ENCODE measurements at regions not wholly inside any gene's neighbourhood (a gene's known extent, or its start where the extent isn't known, plus 50 kb on each side); places are given as distances from the start of the nearest gene placed in this dataset.

- H3K27me3 ChIP-seq (replicated peaks; ENCODE audit: insufficient read depth) = no peaks in the 10 kb centered on the region
- H3F3A ChIP-seq (ENCODE audit: insufficient read depth) = no peaks in the 10 kb centered on the region
- H3K9me2 ChIP-seq (ENCODE audit: insufficient read depth) = no peaks in the 10 kb centered on the region
- no peaks in the 10 kb centered on the region for H4K20me1 ChIP-seq (ENCODE audit: insufficient read depth)
- no peaks in the 10 kb centered on the region for H3K79me2 ChIP-seq (ENCODE audit: insufficient read depth)
- no peak for DNase-seq
- H3K9me3 ChIP-seq (ENCODE audit: low read depth) = no peaks in the 10 kb centered on the region
- 22 to 25% methylated on average over 3 to 6 of the region's 6 CpGs for WGBS, 2 experiments (ENCODE audit: low coverage in 1 of 2, low lambda C conversion rate in 2 of 2, missing lambda C conversion rate in 2 of 2)
- H3K4me2 ChIP-seq (ENCODE audit: unreplicated experiment) = no peak overlapping the region
- H3K4me3 ChIP-seq = no peak overlapping the region
- H3K27ac ChIP-seq = no peak overlapping the region
- TF ChIP-seq EZH2 (IDR thresholded peaks at IDR 0.05; ENCODE audit: insufficient read depth, poor library complexity, severe bottlenecking) (no peak), EZH2phosphoT487 (IDR thresholded peaks at IDR 0.05; ENCODE audit: insufficient read depth, low read depth) (no peak)
- H3K9ac ChIP-seq = no peak overlapping the region
- no peaks in the 10 kb centered on the region for H3K36me3 ChIP-seq (ENCODE audit: low read depth)
- H3K4me1 ChIP-seq (ENCODE audit: insufficient read depth) = no peaks in the 10 kb centered on the region
- in situ Hi-C loops (cut with MboI) = no loop called here
- no peak overlapping the region for H2AFZ ChIP-seq
Observed at GRCh38 chr3:15974647-15975046, 176.9 kb upstream of the ANKRD28 start.

- Histone ChIP-seq H3K9ac (no peak overlapping the region), H3K36me3 (ENCODE audit: low read depth) (no peaks in the 10 kb centered on the region), H3K9me2 (ENCODE audit: insufficient read depth) (no peaks in the 10 kb centered on the region), H2AFZ (no peak overlapping the region), H3K79me2 (ENCODE audit: insufficient read depth) (no peaks in the 10 kb centered on the region), H3K9me3 (ENCODE audit: low read depth) (no peaks in the 10 kb centered on the region), H3K4me2 (ENCODE audit: unreplicated experiment) (no peak overlapping the region), H3K4me1 (ENCODE audit: insufficient read depth) (no peaks in the 10 kb centered on the region), H3F3A (ENCODE audit: insufficient read depth) (no peaks in the 10 kb centered on the region; the same call in 1 of the 2 replicates), H4K20me1 (ENCODE audit: insufficient read depth) (no peaks in the 10 kb centered on the region), H3K4me3 (no peak overlapping the region), H3K27ac (no peak overlapping the region), H3K27me3 (replicated peaks; ENCODE audit: insufficient read depth) (no peaks in the 10 kb centered on the region)
- WGBS, 2 experiments (ENCODE audit: low coverage in 1 of 2, low lambda C conversion rate in 2 of 2, missing lambda C conversion rate in 2 of 2) = 59 to 69% methylated on average over 2 of the region's 2 CpGs
- in situ Hi-C loops (cut with MboI) = no loop called here
- DNase-seq = no peak
- TF ChIP-seq EZH2phosphoT487 (IDR thresholded peaks at IDR 0.05; ENCODE audit: insufficient read depth, low read depth) = no peak
- TF ChIP-seq EZH2 (IDR thresholded peaks at IDR 0.05; ENCODE audit: insufficient read depth, poor library complexity, severe bottlenecking) = no peak
Observed at GRCh38 chr3:15976524-15976923, 178.7 kb upstream of the ANKRD28 start.

- no peak for TF ChIP-seq EZH2 (IDR thresholded peaks at IDR 0.05; ENCODE audit: insufficient read depth, poor library complexity, severe bottlenecking)
- TF ChIP-seq EZH2phosphoT487 (IDR thresholded peaks at IDR 0.05; ENCODE audit: insufficient read depth, low read depth) = no peak
- H3K79me2 ChIP-seq (ENCODE audit: insufficient read depth) = no peaks in the 10 kb centered on the region
- no peak for DNase-seq
- no peaks in the 10 kb centered on the region for H3K27me3 ChIP-seq (replicated peaks; ENCODE audit: insufficient read depth)
- H3K9me3 ChIP-seq (ENCODE audit: low read depth) = no peaks in the 10 kb centered on the region
- no peak overlapping the region for H2AFZ ChIP-seq
- no peak overlapping the region for H3K4me3 ChIP-seq
- peaks cover 3% of the 10 kb centered on the region for H3K4me1 ChIP-seq (ENCODE audit: insufficient read depth)
- no peaks in the 10 kb centered on the region for H4K20me1 ChIP-seq (ENCODE audit: insufficient read depth)
- no peak overlapping the region for H3K4me2 ChIP-seq (ENCODE audit: unreplicated experiment)
- WGBS, 2 experiments (ENCODE audit: low coverage in 1 of 2, low lambda C conversion rate in 2 of 2, missing lambda C conversion rate in 2 of 2) = 72 to 81% methylated on average over 1 of the region's 1 CpG
- no peaks in the 10 kb centered on the region for H3K36me3 ChIP-seq (ENCODE audit: low read depth)
- in situ Hi-C loops (cut with MboI) = no loop called here
- no peak overlapping the region for H3K9ac ChIP-seq
- H3F3A ChIP-seq (ENCODE audit: insufficient read depth) = peaks cover 6% of the 10 kb centered on the region; the same call in 1 of the 2 replicates
- H3K27ac ChIP-seq = no peak overlapping the region
- no peaks in the 10 kb centered on the region for H3K9me2 ChIP-seq (ENCODE audit: insufficient read depth)
Observed at GRCh38 chr3:15977090-15977489, 179.3 kb upstream of the ANKRD28 start.

GRCh38 chr3:15977598-15978232, 179.9 kb upstream of the ANKRD28 start:
- Histone ChIP-seq H3F3A (ENCODE audit: insufficient read depth) (peaks cover 11% of the 10 kb centered on the region; the same call in 1 of the 2 replicates), H3K36me3 (ENCODE audit: low read depth) (no peaks in the 10 kb centered on the region), H2AFZ (no peak overlapping the region), H3K4me2 (ENCODE audit: unreplicated experiment) (no peak overlapping the region), H3K79me2 (ENCODE audit: insufficient read depth) (no peaks in the 10 kb centered on the region), H3K9ac (no peak overlapping the region), H4K20me1 (ENCODE audit: insufficient read depth) (no peaks in the 10 kb centered on the region), H3K9me2 (ENCODE audit: insufficient read depth) (no peaks in the 10 kb centered on the region), H3K4me3 (no peak overlapping the region), H3K27ac (no peak overlapping the region), H3K9me3 (ENCODE audit: low read depth) (no peaks in the 10 kb centered on the region), H3K4me1 (ENCODE audit: insufficient read depth) (peaks cover 7% of the 10 kb centered on the region), H3K27me3 (replicated peaks; ENCODE audit: insufficient read depth) (no peaks in the 10 kb centered on the region)
- in situ Hi-C loops (cut with MboI) = no loop called here
- DNase-seq = no peak
- no peak for TF ChIP-seq EZH2phosphoT487 (IDR thresholded peaks at IDR 0.05; ENCODE audit: insufficient read depth, low read depth)
- TF ChIP-seq EZH2 (IDR thresholded peaks at IDR 0.05; ENCODE audit: insufficient read depth, poor library complexity, severe bottlenecking) = no peak
- 89 to 94% methylated on average over 6 of the region's 6 CpGs for WGBS, 2 experiments (ENCODE audit: low coverage in 1 of 2, low lambda C conversion rate in 2 of 2, missing lambda C conversion rate in 2 of 2)

Measured in GM23248 (cell line).